ENCODE measurements at regions not wholly inside any gene's neighbourhood (a gene's known extent, or its start where the extent isn't known, plus 50 kb on each side); places are given as distances from the start of the nearest gene placed in this dataset.
A peak's percentile ranks its signal among the peaks of the same experiment; 100 is the strongest.

GRCh38 chr14:71533390-71533789, 398.8 kb upstream of the RGS6 start:
- no CpG with 5 or more reads among the region's 3 CpGs for WGBS (ENCODE audit: extremely low coverage, insufficient read length, low lambda C conversion rate)
- Histone ChIP-seq H3K4ac (ENCODE audit: low read depth, low read length) (no peak overlapping the region), H3K27ac (ENCODE audit: insufficient read length, low read depth, low read length) (no peak overlapping the region)

More at GRCh38 chr14:71533390-71533789, 398.8 kb upstream of the RGS6 start:
- H4K20me1 ChIP-seq (ENCODE audit: control insufficient read depth, insufficient read depth, insufficient read length): no peaks in the 10 kb centered on the region
- Mint-ChIP-seq H3K4me3 (no peak overlapping the region), H3K9me3 (no peaks in the 10 kb centered on the region), H3K27me3 (ENCODE audit: low read depth) (no peaks in the 10 kb centered on the region), H3K4me1 (peaks cover 39 to 40% of the 10 kb centered on the region in 2 experiments), H3K27ac (peak overlapping the region in 1 of 3 experiments; percentile 14; a peak in 1 of 7 replicates), H3K36me3 (ENCODE audit: insufficient read depth in 1 of 3, low read depth in 3 of 3) (peaks cover 0 to 10% (median 0%) of the 10 kb centered on the region in 3 experiments; a peak in 2 of 7 replicates)
- peaks cover 5% of the 10 kb centered on the region; the same call in 1 of the 2 replicates for H3K4me1 ChIP-seq (ENCODE audit: insufficient read depth, low read length)
- H4K91ac ChIP-seq (ENCODE audit: insufficient read length, low read depth, low read length): no peak overlapping the region
- no peak overlapping the region for H2AFZ ChIP-seq (ENCODE audit: low read length)
- H3K79me2 ChIP-seq (ENCODE audit: insufficient read depth, low read length): no peaks in the 10 kb centered on the region
- no peak overlapping the region for H2BK5ac ChIP-seq (ENCODE audit: insufficient read length, low read length)
- no peak overlapping the region for H3K56ac ChIP-seq (ENCODE audit: insufficient read length, low read depth, low read length)
- no peak overlapping the region for H2AK5ac ChIP-seq (ENCODE audit: insufficient read length, low read length)
- H3K14ac ChIP-seq (ENCODE audit: insufficient read depth, low read length): no peak overlapping the region
- no peak overlapping the region for H3K18ac ChIP-seq (ENCODE audit: insufficient read length, low read depth, low read length)
- H2BK20ac ChIP-seq (ENCODE audit: low read depth, low read length, poor library complexity, severe bottlenecking): no peak overlapping the region
- no peak for TF ChIP-seq CTCF (conservative IDR thresholded peaks at IDR 0.05)
- H2BK15ac ChIP-seq (ENCODE audit: low read depth, low read length): no peak overlapping the region
- H3K4me2 ChIP-seq (ENCODE audit: insufficient read depth, insufficient read length, low read length): no peak overlapping the region
- no peak overlapping the region for H4K8ac ChIP-seq (replicated peaks; ENCODE audit: insufficient read length, low read depth, low read length)
- no peaks in the 10 kb centered on the region for H3K79me1 ChIP-seq (ENCODE audit: insufficient read depth, low read depth, low read length, poor library complexity, severe bottlenecking)
- H4K5ac ChIP-seq (ENCODE audit: insufficient read length, low read depth, low read length): no peak overlapping the region
- no peaks in the 10 kb centered on the region for H3K27me3 ChIP-seq (ENCODE audit: insufficient read depth, low read length)
- no peak overlapping the region for H3K23ac ChIP-seq (ENCODE audit: insufficient read length, low read depth, low read length)
- DNase-seq: no peak
- no peak overlapping the region for H2BK120ac ChIP-seq (ENCODE audit: low read depth, low read length, poor library complexity, severe bottlenecking)
- no peaks in the 10 kb centered on the region for H3K23me2 ChIP-seq (ENCODE audit: insufficient read length, low read depth, low read length, poor library complexity, severe bottlenecking)
- H3K9me3 ChIP-seq (ENCODE audit: control insufficient read depth, low read depth, low read length): no peaks in the 10 kb centered on the region
- H3T11ph ChIP-seq (ENCODE audit: low read length): no peak overlapping the region
- H2BK12ac ChIP-seq (ENCODE audit: insufficient read length, low read depth, low read length): no peak overlapping the region
- no peak overlapping the region for H3K9ac ChIP-seq (ENCODE audit: extremely low read depth, insufficient read length, low read length)
